Smooth muscle cell of the brain vasculature (primary cell): ENCODE measurements at regions not wholly inside any gene's neighbourhood (a gene's known extent, or its start where the extent isn't known, plus 50 kb on each side); places are given as distances from the start of the nearest gene placed in this dataset.
"Not testable (repeated sequence)": the region's sequence is repeated elsewhere in the genome, so short reads cannot be mapped to it uniquely, and the experiment has no call there.

Source experiments
- DNase-seq: peaks from one replicate; pipeline ENCODE4 v3.0.0-alpha.2; 2012; ENCODE audit warnings: low read depth, low spot score

DNA sequence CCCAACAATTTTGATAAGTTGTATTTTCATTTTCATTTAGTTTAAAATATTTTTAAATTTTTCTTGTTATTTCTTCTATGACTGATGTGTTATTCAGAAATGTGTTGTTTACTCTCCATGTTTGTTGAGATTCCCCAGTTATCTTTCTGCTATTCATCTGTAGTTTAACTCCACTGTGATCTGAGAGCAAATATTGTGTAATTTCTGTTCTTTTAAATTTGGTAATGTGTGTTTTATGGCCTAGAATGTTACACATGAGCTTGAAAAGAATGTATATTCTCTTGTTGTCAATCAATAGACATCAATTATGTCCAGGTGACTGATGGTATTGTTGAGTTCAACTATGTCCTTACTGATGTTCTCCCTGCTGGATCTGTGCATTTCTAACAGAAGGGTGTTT lies 188.2 kb downstream of the CYP26B1 start:
- no peak for DNase-seq

DNA sequence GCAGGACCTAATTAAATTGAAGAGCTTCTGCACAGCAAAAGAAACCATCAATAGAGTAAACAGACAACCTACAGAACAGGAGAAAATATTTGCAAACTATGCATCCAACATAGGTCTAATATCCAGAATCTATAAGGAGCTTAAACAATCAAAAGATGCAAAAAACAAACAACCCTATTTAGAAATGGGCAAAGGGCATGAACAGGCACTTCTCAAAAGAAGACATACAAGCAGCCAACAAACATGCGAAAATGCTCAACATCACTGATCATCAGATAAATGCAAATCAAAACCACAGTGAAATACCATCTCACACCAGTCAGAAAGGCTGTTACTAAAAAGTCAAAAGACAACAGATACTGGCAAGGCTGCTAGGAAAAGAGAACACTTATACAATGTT lies 189.2 kb downstream of the CYP26B1 start:
- not testable (repeated sequence) for DNase-seq

DNA sequence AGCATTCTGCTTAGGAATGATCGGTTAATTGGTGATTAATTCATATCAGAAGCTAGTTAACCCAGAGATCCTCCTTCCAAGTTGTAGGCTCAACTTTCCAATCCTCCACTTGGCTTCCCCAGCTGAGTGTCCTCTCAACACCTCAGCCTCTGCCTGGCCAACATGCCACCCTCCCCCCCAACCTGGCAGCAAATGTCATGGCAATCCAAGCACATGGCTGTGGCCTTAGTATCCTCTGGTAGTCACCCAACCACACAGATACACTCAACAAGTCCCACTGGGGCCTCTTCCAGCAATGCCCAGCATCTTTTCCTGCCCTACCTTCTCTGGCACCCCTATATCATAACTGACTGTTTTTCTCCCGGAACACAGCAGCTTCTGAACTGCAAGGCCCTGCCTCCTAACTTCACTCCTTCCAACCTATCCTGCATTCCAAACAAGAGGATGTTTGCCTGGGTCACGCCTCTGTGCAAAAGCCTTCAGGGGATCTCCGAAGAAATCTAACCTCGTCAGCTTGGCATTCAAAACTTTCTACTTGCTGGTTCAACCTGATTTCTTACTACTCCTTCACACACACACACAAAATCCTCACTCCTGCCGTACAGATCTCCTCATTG lies 195.0 kb downstream of the CYP26B1 start:
- no peak for DNase-seq

DNA sequence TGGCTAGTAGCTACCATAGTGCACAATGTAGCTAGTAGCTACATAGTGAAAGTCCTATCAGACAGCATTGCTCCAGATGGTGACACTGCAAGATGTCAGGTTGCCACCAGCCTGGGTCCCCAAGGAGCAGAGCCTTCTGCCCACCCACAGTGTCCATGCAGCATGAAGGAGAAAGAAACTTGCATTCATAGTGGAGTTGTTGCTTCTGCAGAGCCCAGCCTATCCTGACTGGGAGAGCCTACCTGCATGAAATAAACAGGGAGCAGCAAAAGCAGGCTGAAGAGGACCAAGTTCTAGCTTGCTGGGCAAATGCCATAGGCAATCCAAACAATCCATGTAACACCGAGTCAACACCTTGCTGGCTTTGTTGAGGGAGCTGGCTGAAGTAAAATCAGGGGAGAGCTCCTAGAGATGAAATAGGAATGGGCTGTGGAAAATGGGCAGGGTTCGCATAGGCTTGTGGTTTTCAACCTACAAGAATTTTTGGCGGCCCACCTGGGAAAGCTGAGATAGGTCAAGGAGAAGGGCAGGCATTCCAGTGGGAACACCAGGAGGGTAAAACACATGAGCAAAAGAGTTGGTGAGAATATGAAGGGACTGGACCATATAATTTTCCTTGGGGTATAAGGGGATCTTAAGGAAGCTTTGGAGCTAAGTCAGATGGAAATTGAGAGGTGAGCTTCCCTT lies 195.8 kb downstream of the CYP26B1 start:
- DNase-seq = no peak

DNA sequence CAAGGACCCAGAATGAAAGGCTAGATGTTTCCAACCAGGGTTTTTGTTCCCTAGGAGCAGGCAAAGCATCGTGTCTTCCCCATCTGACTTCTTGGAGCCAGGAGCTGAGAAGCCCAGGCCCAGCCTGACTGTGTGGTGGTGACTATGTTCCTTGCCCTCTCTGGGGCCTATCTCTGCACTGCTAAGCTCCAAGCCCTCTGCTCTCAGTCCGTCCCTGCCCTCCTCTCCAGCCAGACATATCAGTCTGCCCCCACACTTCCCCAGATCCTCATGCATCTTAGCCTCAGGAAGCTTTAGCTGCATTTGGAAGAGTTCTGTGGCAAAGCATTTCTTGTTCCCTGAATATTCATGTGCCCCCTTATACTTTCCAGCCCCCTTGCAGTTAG lies 196.6 kb downstream of the CYP26B1 start:
- DNase-seq = no peak

DNA sequence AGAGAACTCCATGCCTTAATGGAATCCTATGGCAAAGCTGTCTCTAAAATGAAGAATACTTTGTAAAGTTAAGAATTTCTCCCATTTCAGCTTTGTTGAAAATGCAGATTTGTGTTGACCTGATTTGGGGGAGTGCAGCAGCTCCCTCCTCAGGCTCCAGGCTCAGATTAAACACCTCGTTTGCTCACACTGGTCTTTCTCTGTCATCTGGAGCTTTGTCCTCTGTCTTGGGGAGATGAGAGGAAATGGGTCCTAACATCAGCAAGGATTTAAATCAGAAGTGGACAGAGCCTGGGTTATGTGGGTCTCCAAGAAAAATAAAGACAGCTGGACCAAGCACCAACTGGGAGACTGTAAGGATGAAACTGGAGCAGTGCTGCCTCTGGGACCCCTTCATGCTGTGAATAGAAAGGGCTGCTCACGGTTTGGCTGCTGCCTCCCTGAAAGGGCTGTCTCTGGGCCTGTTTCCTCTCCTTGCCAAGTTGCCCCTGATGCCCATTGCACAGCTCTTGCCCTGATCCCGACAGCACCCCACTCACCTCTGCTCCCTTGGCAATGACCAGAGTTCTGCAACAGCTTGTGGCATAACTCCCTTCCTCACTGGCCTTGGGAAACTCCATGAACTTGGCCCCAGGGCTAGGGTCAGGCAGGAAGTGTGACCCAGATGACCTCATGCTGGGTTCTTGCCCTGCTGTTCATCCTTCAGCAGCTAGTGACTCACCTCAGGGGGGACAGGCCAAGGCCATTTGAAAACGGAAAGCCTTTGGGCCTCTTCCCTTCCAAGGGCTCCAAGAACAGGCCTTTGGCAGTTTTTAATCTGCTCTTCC lies 197.2 kb downstream of the CYP26B1 start:
- DNase-seq = no peak

DNA sequence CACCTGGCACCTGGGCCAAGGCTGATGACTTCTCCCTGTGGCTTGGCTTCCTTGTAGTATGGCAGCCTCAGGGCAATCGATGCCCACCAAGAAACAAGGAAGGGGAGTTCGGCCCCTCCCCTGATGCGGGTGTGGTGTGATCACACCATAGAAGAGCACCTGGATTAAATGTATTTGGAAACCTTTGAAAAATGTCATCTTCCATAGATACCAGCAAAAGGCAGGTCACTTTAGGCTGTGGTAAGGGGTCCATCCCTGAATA lies 198.2 kb downstream of the CYP26B1 start:
- DNase-seq = no peak

DNA sequence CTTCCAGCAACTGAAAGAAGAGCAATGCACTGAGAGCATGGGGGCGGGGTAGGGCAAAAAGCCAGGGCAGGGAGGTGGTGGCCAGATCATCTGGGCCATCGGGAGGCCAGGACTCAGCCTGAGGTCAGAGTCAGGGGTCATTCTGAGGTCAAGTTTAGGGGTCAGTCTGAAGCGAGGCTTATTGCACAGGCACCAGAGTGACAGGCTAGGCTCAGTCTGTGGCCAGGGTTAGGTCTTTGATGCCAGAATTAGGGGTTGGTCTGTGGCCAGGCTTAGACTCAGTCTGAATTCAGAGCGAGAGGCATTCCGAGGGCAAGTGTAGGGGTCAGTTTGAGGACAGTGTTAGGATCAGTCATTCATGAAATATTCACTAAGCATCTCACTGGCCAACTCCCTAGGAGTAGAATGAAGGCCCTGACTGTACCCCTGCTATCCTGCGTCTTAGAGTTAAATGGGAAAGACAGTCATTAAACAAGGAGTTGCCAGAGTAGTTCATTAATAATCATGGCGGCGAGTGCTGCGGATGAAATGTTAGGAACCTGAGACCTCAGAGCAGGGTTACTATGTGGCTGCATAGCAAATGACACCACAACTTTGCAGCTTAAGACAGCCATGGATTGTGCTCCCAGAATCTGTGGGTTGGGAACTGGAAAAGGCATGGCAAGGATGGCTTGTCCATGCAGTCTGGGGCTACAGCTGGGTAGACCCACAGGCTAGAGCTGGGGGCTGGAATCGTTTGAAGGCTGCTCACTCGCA lies 198.7 kb downstream of the CYP26B1 start:
- no peak for DNase-seq

DNA sequence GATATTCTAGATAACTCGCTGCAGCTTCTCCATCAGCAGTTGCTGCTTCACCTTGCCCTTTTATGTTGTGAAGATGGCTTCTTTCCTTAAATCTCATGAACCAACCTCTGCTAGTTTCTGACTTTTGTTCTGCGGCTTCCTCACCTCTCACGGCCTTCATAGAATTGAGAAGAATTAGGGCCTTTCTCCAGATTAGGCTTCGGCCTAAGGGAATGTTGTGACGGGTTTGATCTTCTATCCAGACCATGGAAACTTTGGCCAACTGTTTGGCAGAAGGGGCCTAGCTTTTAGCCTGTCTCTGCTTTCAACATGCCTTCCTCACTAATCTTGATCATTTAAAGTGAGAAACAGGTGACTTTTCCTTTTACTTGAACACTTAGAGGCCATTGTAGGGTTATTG lies 199.9 kb downstream of the CYP26B1 start:
- no peak for DNase-seq

DNA sequence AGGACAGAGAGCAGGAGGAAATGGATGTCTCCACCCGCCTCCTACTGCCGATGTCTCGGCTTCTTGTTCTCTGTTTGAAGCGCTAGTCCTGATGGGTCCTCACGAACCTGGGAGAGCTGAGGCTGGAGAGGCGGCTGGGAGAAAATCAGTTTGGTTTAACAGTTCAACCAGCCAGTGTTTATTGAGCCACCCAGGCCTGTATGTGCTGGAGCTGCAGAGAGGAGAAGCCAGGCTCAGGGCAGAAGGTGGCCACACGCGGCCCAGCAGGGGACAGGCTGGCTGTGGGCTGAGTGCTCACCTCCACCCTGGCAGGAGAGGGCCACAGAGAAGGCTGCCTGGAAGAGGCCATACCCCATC lies 202.1 kb downstream of the CYP26B1 start:
- no peak for DNase-seq

DNA sequence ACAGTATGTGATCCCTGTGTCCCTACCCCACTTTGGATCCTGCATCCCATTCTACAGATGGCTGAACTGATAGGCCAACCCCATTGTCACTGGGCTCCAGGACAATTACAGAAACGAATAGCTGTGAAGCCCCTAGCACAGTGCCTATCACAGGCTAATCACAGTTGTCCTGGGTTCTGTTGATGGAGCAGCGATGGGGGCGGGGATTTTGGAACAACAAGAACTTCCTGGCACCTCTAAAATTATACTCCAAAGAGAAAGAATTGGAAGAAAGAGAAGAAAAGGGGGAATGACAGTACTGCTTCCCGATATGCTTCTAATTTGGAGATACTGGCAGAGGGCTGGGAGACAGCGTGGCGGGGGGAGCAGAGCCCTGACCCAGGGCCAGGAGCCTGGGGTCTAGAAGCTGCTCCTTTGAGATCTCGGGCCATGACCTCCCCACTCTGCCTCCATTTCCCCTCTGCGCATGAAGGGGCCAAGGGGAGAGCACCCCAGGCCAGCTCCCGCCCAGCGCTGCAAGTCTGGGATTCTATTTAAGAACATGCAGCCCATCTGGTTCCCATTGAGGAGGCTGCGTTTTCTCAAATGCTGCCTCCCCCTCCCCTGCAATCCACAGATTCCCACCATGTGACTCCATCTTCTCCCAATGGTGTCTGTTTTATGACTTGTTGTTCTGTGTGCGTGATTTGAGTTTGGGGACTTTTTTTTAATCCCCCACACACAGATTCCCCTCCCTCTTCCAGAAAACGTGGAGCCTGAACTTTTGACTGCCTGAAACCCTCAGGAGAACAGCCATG lies 202.7 kb downstream of the CYP26B1 start:
- no peak for DNase-seq

DNA sequence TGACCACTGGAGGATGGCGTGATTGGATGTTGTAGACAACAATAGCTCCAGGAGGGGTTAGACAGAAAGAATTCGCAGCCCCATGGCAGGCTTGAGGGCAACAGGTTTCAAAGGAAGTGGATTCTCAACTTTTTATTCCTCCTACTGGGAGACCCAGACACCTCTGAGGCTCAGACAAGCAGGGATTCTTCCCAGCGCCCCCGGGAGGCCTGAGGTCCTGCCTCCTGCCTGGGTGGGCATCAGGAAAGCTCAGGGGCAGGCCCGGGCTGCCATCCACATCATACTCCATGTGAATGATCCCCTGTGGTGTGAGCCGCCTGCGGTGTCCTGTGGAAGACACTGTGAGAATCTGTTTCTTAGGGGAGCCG lies 203.5 kb downstream of the CYP26B1 start:
- DNase-seq = no peak

DNA sequence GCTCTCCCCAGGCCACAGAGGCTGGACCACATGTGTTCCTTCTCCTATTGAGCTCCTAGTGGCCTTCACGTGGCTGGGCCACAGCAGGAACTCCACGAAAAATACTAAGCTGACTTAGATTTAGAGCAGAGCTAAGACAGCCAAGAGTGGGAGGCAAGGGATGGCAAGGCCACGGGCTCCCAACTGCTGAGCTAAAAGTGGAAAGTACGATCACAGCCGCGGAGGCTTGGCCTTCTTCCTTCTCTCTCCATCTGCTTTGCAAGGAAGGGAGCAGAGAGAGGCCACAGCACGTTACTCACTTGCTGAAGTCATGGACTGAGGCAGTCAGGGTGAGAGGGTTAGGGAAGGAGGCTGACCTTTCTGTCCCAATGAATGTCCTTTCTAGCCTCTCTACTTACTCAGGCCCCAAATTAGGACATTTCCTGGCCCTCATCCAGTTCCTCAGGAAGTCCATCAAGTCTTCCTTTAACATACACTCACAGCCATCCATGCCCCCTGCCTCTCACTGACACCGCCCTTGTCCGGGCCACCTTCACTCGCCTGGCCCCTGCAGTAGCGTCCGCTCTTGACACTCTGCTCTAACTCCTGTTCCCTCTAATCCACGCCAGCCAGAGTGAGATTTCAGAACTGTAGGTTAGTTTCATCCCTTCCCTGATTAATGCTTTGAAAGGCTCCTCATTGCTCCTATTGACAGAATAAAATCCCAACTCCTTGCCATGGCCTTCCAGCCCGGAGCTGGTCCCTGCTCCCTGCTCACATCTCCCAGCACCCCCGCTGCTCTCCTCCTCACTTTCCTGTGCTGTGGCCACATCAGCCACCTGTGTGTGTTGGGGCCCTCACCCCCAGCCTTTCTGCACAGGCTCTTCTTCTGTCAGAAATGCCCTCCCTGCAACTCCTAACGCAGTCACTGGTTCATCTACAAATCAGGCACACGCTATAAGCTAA lies 204.2 kb downstream of the CYP26B1 start:
- DNase-seq = no peak

DNA sequence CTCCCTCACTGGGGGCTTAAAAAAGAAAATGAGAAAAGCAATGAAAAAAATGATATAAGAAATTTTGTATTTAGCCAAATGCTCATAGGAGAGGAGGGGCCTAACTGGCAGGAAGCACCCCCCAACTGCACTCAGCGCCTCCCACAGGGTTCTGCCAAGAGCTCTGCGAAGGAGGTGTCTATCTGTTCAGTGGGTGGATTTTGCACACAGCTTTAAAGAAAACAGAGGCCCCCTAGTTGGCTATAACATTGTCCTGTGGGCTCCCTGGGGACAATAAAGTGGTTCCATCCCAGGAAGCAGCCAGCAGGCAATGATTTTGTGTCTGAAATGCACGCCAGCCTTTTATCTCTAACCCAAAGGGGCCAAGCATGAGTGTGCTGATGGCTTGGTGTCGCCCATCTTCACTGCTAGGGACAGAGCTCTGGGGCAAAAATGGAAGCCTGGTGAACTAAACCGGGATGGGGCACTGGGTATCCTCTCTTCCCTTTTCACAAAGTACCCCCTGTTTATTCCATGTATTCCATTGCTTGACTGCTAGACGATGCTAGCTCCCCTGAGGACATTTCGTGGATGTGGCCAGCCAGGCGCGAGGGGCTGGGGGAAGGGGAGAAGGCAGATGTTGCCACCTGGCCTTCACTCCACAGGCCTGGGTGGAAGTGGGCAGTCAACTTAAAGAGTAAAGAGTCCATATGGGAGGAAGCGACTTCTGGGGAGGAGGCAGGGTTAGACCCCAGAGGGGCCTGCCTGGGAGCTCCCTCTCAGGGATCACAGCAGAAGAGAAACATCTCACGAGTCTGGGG lies 205.7 kb downstream of the CYP26B1 start:
- no peak for DNase-seq

DNA sequence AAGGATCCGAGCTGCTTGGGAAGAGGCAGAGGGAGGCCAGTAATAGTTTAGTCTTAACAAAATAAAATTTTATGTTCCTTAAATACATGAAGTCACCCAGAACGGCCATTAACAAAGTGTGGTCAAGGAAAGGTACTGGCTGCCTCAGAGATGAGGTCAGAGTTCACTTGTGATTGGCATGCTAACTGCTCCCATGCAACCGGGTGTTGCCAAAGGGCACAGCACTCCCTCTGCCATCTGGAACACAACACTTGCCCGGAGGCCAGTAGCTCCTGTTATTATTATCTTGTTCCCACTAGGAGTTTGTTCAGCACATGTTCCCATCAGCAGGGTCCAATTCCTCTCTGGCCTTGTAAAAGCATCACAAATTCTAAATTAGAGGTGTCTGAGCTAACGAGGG lies 207.0 kb downstream of the CYP26B1 start:
- DNase-seq = no peak

DNA sequence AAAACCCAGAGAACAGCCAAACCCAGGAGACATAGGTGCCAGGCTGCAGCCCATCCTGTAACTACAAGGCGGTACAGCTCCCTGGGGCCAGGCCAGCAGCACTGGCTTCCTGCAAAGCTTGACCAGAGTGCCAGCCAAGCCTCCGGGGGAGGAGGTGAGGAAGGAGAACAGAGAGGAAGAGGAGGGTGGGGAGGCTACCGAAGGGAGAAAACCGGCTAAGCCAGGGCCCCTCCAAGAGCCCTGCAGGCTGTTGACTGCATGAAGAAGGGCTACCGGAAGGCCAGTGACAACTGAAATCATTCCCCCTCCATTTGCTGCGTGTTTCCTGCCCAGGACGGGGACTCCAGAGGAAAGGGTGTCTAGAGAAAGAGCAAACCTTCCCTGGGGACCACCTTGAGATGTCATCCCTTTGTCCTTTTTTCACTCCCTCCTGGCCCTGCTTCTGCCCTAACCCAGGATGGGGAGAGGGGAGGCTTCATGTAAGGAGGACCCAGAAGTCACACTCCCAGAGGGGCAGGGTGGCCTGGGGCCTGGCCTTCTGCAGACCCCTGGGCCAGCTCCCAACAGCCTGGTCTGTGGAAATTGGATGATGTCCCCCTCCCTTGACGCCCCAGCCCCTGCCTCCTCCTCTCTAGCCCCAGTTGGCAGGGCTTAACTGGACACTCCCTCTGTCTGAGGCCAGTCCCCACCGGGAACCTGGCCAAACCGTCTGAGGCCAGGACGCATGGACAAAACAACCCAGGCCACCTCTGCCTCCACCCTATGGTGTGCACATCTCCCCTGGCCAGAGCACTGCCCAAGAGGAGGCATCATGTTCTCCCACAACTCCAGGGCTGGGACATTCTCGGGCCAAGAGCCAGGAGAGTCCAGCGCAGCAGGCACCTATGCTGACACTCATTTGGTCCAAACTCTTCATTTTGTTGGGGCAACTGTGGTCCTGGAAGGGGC lies 207.8 kb downstream of the CYP26B1 start:
- no peak for DNase-seq

DNA sequence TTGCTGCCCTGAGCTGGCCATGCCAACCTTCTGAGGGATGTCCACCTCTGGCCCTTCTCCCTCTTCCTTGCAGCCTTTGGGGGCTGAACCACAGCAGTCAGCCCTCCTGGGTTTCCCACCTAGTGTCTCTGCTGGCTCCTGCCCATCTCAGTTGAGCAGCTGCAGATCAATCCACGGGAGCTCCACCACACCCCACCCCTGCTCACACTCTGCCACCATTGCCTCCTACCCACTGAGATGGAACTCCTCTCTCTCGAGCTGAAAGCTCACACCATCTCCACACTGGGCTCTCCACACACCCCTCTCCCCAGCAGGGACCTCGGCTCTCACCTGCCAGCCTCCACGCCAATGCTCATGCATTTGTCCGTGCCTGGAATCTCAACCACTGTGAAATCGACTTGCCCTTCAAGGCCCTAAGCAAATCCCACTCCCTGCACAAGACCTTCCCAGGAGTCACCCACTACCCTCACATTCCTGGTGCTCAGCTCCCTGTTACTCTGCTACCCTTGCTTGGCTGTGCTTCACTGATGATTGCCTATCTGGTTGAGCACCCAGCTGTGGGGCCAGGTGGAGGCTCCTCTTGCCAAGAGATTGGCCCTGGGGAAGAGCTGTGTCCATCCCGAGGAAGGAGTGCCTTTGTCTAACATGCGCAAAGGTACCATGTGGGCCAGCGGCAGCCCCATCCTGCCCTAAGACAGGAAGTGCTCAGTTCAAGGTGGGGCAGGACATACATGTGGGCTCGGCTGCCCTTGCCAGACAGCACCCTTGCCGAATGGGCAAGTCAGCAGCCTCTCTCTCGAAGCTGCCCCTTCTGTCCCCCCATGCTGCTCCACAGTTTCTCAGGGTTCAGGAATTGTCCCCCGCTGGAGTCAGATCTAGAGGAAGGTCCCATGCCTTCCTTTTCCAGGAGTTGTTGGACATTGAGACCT lies 208.7 kb downstream of the CYP26B1 start:
- DNase-seq = no peak

DNA sequence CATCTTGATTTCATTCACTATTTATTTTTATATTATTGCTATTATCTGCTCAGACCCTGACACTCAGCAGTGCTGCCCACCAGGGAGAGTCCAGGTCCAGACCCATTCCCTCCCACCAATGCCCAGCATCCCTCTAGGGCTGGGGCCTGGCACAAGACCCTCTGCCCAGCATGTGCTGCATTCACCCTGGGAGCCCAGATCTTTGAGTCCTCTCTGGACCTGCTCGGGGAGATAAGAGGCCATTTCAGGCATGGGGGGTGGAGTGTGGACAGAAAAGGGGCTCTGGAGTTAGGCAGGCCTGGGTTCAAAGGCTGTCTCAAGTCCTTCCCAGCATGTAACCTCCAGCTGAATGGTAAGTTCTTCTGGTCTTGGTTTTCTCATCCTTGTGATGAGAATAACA lies 209.6 kb downstream of the CYP26B1 start:
- no peak for DNase-seq
